ENCODE measurements at regions not wholly inside any gene's neighbourhood (a gene's known extent, or its start where the extent isn't known, plus 50 kb on each side); places are given as distances from the start of the nearest gene placed in this dataset.

DNA sequence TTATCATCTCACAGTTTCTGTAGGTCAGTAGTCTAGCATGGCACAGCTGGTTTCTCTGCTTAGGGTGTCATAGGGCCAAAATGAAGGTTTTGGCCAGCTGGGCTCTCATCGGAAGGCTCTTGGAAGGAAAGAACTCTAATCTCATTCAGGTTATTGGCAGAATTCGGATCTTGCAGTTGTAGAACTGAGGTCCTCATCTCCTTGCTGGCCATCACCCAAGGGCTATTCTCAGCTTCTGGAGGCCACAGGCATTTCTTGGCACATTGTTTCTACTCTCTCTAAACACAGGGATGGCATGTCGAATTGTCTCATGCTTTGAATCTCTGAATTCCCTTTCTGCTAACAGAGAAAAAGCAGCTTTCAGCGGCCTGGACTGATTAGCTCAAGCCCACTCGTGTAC is 258.0 kb upstream of the SMARCA2 start:
- DNase-seq (ENCODE audit: low read depth), result no peak

DNA sequence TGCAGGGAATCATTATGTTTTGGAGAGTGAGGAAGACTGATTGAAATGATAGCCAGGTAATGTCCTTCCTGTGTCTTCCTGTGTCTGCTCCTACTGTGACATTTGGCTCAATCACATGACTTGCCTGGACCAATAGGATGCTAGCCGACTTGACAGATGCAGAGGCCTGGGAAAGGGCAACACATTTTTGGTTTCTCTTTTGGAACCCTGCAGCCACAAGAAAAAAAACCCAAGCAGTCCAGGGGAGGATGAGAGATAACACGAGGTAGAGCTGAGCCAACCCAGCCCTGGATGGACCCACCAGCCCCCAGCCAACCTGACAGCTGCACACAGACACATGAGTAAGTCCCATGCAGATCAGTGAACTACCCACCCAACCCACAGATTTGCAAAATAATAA is 256.1 kb upstream of the SMARCA2 start:
- no peak for DNase-seq (ENCODE audit: low read depth)

GRCh38 chr9:1759771-1760300 is 255.3 kb upstream of the SMARCA2 start:
- no peak for DNase-seq (ENCODE audit: low read depth)

- no peak for DNase-seq (ENCODE audit: low read depth)
These were observed 253.3 kb upstream of the SMARCA2 start for GRCh38 chr9:1761807-1762206.

DNA sequence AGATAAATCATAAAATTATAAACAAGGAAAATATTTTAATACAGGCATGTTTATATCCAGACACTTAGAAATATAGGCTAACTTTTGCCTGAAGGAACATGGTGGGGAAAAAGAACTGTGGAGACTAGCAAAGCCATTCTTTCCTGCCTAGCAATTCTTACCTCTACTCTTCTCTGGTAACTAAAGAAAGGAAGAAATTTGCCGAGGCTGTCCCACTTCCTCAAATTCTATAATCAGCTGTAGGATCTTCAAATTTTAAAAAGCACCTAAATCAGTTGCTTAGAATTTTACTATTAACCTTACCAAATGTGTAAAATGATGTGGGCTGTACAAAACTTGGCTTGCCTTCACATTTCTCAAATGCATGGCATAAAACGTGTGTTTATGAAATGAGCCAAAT is 249.1 kb upstream of the SMARCA2 start:
- no peak for DNase-seq (ENCODE audit: low read depth)

DNA sequence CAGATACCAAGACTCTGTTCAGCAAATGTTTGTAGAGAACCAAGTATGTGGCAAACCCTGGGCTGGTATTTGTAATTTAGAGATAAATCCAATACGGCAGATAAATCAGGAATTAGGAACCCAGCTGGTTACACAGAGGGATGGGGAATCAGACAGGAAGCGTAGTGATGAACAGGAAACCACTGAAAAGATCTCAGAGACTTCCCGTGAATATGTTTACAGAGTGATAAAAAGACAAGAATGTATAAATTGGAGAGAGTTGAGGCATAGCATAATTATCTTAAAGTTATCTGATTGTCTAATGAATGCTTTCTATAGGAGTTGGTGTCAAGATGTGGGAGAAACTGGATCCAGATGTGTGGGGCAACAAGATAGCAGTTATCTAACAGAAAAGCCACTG is 246.6 kb upstream of the SMARCA2 start:
- no peak for DNase-seq (ENCODE audit: low read depth)

DNA sequence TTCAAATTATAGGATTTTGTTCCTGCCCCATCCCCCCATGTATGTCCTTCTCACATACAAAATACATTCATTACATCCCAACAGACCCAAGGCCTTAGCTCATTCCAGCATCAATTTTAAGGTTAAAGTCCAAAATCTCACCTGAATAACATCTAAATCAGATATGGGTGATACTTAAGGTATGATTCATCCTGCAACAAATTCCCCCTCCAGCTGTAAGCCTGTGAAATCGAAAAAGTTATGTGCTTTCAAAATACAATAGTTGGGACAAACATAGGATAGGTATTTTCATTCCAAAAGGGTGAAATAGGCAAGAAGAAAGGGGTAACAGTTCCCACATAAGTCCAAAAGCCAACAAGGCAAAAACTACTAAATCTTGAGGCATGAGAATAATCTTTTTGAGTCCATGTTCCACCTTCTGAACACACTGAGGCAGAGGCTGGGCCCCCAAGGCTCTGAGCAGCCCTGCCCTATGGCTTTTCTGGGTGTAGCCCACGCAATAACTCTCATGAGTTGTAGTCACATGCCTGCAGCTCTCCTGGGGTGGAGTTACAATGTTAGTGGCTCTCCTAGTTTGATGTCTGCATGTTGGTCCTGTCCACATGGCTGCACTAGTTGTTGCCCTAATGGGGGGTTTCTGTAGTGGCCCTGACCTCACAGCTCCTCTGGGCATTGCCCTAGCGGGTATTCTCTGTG is 243.9 kb upstream of the SMARCA2 start:
- DNase-seq (ENCODE audit: low read depth), result no peak

GRCh38 chr9:1775230-1775629 is 239.9 kb upstream of the SMARCA2 start:
- DNase-seq (ENCODE audit: low read depth), result no peak

DNA sequence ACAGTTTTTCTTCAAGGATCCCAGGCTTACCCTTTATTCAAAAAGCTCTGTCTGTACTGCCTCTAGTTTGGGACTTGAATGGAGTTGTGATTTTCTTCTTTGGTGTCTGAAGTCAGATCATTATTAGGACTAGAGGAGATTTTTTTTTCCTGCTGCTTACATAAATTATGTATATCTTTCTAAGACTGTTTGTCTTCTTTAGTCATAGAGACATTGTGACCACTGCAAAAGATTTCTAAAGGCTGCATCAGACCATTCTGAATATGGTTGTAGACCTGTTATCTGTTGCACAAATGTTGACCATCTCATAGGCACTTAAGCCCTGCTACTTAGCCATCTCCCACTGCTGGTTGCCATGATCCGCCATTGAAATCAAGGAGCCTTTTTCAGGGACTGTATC is 238.5 kb upstream of the SMARCA2 start:
- DNase-seq (ENCODE audit: low read depth), result no peak

- no peak for DNase-seq (ENCODE audit: low read depth)
These were observed 224.0 kb upstream of the SMARCA2 start for GRCh38 chr9:1791191-1791590.

- no peak for DNase-seq (ENCODE audit: low read depth)
These were observed 220.4 kb upstream of the SMARCA2 start for GRCh38 chr9:1794547-1795270.

- DNase-seq (ENCODE audit: low read depth), result no peak
These were observed 210.8 kb upstream of the SMARCA2 start for GRCh38 chr9:1804128-1804865.

DNA sequence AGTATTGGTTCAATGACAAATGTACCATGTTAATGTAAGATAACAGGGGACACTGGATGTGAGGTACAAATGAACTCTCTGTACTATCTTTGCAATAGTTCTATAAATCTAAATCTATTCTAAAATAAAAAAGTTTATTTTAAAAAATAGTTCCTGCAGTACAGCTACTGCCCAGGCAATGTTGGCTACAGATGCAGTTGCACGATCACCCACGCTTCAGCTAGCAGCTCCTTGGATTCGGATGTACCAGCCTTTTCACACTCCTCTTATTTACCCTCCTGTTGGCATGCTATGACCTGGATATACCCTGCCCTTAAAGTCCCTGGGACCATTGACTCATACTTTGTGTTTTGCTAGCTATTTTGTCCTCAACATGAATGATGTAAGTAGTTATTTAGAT is 185.4 kb upstream of the SMARCA2 start:
- DNase-seq (ENCODE audit: low read depth), result no peak

DNA sequence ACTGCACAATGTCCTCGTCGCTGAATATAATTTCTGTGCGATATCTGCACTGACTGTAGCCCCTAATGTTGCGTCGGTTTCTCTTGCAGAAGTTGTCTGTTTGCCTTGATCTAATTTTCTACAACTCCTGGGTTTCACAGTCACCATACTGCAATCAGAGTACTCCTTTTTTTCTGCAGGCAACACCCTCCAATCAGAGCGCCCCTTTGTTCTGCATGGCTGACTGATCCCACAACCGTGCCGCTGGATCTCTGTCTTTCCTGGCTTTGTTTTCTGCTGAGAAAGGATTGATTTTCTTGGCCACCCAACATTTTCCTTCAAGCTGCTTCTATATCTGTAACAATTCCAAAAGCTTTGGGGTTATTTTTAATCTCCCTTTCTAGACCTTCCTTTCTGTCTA is 182.2 kb upstream of the SMARCA2 start:
- DNase-seq (ENCODE audit: low read depth), result no peak

DNA sequence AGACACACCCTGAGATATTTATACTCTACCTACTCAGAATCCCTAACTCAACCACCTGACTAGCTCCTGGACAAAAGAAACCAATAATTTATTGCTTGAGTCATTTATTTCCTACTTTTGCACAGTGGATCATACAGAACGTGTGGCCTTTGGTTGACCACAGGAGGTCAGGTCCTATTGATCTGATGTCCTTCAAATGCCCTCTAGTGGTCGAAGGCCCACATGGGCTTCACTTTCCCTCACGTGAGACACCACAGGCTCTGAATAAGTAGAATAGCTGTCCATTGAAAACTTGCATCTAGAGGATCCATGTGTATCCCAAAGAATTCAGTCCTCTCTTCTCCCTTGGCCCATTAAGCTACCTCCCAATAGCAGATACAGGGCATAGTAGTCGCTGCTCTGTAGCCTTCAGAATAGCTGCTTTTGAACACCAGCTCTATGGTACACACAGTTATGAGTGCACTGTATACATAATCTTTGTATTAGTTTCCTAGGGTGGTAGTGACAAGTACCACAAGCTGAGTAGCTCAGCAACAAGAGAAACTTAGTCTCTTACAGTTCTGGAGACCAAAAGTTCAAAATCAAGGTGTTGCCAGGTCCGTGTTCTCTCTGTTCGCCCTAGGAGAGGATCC is 177.6 kb upstream of the SMARCA2 start:
- DNase-seq (ENCODE audit: low read depth), result peak; percentile 15

GRCh38 chr9:1839909-1840308 is 175.2 kb upstream of the SMARCA2 start:
- DNase-seq (ENCODE audit: low read depth), result no peak

- DNase-seq (ENCODE audit: low read depth), result no peak
These were observed 169.7 kb upstream of the SMARCA2 start for GRCh38 chr9:1845425-1845824.

DNA sequence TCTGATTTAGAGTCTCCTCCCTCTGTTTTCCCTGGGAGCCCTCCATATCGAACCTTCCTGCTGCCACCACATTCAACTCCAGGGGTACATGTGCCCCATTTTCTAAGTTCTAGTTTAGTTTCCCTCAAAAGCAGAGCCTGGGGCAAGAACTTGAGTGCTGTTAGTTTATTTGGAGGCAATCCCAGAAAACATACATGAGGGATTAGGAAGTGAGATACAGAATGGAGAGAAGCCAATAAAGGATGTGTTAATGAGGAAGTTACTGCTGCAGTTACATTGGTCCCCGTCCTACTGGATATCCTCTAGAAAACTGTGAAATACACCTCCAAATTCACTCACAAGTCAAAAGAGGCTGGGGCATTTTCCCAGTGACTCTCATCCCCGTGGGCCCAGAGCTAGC is 159.4 kb upstream of the SMARCA2 start:
- no peak for DNase-seq (ENCODE audit: low read depth)

DNA sequence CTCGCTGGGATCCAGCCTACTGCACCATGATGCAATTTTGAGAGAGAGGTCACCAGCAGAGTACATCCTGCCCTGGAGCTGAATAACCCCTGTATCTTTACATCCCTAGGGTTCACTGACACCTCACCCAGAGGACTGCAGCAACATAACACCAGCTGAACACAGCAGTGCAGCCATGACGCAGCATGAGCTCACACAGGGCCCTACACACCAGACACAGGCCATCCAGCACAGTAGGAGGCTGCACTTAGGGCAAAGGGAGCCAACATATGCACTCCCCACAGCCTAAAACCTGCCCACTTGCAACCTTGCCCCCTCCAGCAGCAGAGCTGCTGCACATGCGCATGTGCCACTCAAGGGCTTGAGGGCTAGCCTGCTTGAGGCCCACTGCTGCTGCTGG is 157.3 kb upstream of the SMARCA2 start:
- DNase-seq (ENCODE audit: low read depth), result no peak

DNA sequence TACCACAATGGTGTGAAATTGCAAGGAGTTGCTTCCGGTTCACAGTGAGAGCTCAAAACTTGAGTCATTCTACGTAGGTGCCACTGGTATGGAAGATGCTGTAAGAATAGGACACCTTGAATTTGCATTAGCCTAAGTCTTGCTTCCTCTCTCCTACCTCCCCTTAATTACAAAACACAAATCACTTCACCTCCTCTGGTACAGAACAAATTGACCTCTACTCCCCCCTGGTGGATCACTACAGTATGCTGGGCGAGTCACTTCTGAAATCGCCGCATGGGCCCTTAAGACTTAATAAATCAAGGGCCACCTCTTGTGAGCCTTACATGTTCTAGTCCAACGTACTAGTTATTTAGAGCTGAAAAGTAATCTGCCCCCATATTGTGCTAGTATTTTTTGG is 145.3 kb upstream of the SMARCA2 start:
- DNase-seq (ENCODE audit: low read depth), result peak; percentile 5

DNA sequence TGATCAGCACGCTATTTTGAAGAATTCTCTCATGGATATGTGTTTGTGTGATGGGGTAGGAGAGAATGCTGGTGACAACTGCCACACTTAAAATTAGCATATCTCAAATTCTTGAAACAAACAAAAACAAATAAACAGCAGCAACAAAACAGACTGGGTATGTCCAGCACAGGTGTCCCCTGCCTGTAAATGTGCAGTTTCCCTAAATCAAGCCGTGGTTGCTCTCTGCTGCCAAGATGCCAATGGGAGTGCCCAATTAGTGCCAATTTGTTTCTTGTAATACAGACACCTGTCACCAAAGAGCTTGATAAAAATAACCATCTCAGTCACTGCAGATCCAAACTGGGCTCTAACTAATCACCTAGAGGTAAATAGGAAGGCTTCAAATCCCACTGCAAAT is 144.2 kb upstream of the SMARCA2 start:
- DNase-seq (ENCODE audit: low read depth), result no peak

Measured in RPMI7951 (cell line).